ENCODE measurements at regions not wholly inside any gene's neighbourhood (a gene's known extent, or its start where the extent isn't known, plus 50 kb on each side); places are given as distances from the start of the nearest gene placed in this dataset.

- TF ChIP-seq CTCF (IDR thresholded peaks at IDR 0.05; ENCODE audit: low read depth, low read length, poor library complexity, severe bottlenecking) (no peak), EZH2phosphoT487 (IDR thresholded peaks at IDR 0.05; ENCODE audit: borderline replicate concordance, low read length) (no peak)
These were observed 220.8 kb downstream of the NRIP1 start for GRCh38 chr21:14844001-14844400.
